ENCODE measurements at regions not wholly inside any gene's neighbourhood (a gene's known extent, or its start where the extent isn't known, plus 50 kb on each side); places are given as distances from the start of the nearest gene placed in this dataset.

DNA sequence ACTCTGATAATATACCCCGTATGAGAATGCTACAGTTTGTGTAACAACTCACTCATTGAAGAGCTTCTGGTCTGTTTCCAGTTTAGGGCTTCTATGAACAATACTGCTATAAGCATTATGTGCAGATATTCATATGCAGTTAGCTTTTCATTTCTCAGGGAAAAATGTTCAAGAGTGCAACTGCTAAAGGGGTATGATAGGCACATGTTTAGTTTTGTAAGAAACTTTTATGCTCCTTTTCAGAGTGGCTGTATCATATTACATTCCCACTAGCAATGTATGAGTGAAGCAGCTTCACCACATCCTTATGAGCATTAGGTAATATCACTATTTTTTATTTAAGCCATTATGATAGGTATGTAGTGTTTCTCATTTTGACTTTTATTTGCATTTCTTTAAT, 182.6 kb upstream of the CXCL12 start:
- BruUV-seq (replicated peaks): no TSS peak
- intact Hi-C loops (cut with micrococcal nuclease; ENCODE audit: unreplicated experiment): no loop called here
- Mint-ChIP-seq H3K27me3 (ENCODE audit: insufficient read depth, unreplicated experiment) (peaks cover 7% of the 10 kb centered on the region), H3K27ac (ENCODE audit: unreplicated experiment) (no peak overlapping the region), H3K4me3 (ENCODE audit: unreplicated experiment) (no peak overlapping the region), H3K36me3 (ENCODE audit: insufficient read depth, unreplicated experiment) (no peaks in the 10 kb centered on the region), H3K9me3 (ENCODE audit: unreplicated experiment) (no peaks in the 10 kb centered on the region), H3K4me1 (ENCODE audit: low read depth, unreplicated experiment) (no peaks in the 10 kb centered on the region)
- no peaks in the 10 kb centered on the region for H3K9me3 ChIP-seq
- ChIA-PET POLR2A (no interaction called here), CTCF (no interaction called here)
- H3K4me1 ChIP-seq: no peaks in the 10 kb centered on the region
- no peaks in the 10 kb centered on the region for H3K36me3 ChIP-seq (ENCODE audit: control insufficient read depth, insufficient read depth, low read length)
- TF ChIP-seq, protein P1, sequence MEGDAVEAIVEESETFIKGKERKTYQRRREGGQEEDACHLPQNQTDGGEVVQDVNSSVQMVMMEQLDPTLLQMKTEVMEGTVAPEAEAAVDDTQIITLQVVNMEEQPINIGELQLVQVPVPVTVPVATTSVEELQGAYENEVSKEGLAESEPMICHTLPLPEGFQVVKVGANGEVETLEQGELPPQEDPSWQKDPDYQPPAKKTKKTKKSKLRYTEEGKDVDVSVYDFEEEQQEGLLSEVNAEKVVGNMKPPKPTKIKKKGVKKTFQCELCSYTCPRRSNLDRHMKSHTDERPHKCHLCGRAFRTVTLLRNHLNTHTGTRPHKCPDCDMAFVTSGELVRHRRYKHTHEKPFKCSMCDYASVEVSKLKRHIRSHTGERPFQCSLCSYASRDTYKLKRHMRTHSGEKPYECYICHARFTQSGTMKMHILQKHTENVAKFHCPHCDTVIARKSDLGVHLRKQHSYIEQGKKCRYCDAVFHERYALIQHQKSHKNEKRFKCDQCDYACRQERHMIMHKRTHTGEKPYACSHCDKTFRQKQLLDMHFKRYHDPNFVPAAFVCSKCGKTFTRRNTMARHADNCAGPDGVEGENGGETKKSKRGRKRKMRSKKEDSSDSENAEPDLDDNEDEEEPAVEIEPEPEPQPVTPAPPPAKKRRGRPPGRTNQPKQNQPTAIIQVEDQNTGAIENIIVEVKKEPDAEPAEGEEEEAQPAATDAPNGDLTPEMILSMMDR (IDR thresholded peaks at IDR 0.05; ENCODE audit: insufficient read depth in 1 of 2, low read depth in 1 of 2, low read length in 1 of 2, severe bottlenecking in 1 of 2, unreplicated experiment in 1 of 2): no peak
- no peak overlapping the region for H3K4me3 ChIP-seq (ENCODE audit: low read depth, low read length)
- no peaks in the 10 kb centered on the region for H3K27me3 ChIP-seq (replicated peaks; ENCODE audit: control insufficient read depth, insufficient read depth, low read length)
- DNase-seq: no peak

DNA sequence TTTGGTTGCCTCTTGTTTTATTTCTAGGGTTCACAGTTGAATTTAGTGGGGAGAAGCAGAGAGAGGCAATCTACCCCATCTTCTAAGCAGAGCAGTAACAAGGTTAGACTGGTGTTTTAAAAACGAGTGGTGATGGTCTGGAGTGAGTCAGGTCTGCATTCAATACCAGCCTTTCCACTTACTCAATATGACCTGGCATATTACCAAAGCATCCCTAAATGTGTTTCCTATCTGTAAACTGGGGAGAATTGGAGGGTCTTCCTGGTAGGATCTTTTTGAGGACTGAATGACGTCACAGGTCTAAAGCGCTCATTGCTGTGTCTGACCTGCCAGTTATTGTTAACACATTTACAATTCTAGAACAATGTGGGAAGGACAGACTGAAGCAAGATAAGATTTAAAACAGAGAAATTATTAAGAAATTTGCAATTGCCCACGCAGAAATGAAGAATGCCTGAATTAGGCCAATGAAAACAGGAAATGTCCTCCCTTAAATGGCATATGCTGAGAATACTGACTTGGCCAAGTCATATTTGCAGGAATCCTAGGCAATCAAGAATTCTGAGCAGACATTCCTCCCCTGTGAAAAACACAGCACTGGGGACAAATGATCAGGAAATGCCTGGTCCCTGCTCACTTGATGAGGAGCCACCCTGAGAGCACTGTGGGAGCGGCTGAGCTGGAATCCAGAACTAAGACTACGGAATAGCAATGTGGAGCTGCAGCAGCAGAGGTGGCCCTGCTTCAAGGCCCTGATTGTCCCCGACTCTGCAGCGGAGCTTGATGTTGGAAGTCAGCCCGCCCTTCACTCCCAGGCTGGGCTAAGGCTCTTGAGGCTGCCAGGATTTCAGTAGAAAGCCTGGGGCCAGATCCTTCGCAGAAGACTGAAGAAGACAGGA, 184.5 kb upstream of the CXCL12 start:
- Mint-ChIP-seq H3K27me3 (ENCODE audit: insufficient read depth, unreplicated experiment) (peaks cover 7% of the 10 kb centered on the region), H3K4me1 (ENCODE audit: low read depth, unreplicated experiment) (no peaks in the 10 kb centered on the region), H3K4me3 (ENCODE audit: unreplicated experiment) (no peak overlapping the region), H3K9me3 (ENCODE audit: unreplicated experiment) (no peaks in the 10 kb centered on the region), H3K27ac (ENCODE audit: unreplicated experiment) (no peak overlapping the region), H3K36me3 (ENCODE audit: insufficient read depth, unreplicated experiment) (no peaks in the 10 kb centered on the region)
- Histone ChIP-seq H3K27me3 (replicated peaks; ENCODE audit: control insufficient read depth, insufficient read depth, low read length) (no peaks in the 10 kb centered on the region), H3K9me3 (no peaks in the 10 kb centered on the region), H3K36me3 (ENCODE audit: control insufficient read depth, insufficient read depth, low read length) (no peaks in the 10 kb centered on the region), H3K4me3 (ENCODE audit: low read depth, low read length) (no peak overlapping the region), H3K4me1 (no peaks in the 10 kb centered on the region)
- BruUV-seq (replicated peaks): no TSS peak
- intact Hi-C loops (cut with micrococcal nuclease; ENCODE audit: unreplicated experiment): loop anchor here (10.0 kb wide), 1 partner anchor 285 kb away; no protein-coding TSS in a partner anchor
- no peak for DNase-seq
- TF ChIP-seq, protein P1 (IDR thresholded peaks at IDR 0.05; ENCODE audit: insufficient read depth in 1 of 2, low read depth in 1 of 2, low read length in 1 of 2, severe bottlenecking in 1 of 2, unreplicated experiment in 1 of 2): no peak
- ChIA-PET POLR2A (no interaction called here), CTCF (no interaction called here)

DNA sequence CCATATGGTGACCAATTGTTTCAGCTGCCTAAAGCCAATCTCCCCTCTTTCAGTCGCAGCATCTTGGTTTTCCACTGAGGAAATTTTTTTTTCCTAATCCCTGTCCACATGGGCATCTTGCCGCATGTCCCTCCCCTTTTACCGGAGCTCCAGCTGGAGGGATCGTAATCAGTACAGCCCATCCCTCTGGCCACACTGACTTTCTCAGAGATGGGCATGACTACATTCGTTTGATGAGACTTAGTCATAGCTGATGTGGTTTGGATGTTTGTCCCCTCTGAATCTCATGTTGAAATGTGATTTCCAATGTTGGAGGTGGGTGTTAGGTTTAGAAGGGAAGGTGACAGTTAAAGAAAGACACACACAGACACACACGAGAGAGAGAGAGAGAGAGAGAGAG, 186.8 kb upstream of the CXCL12 start:
- TF ChIP-seq, protein P1 (IDR thresholded peaks at IDR 0.05; ENCODE audit: insufficient read depth in 1 of 2, low read depth in 1 of 2, low read length in 1 of 2, severe bottlenecking in 1 of 2, unreplicated experiment in 1 of 2): no peak
- Histone ChIP-seq H3K9me3 (no peaks in the 10 kb centered on the region; the same call in 1 of the 2 replicates), H3K36me3 (ENCODE audit: control insufficient read depth, insufficient read depth, low read length) (no peaks in the 10 kb centered on the region), H3K4me1 (no peaks in the 10 kb centered on the region), H3K4me3 (ENCODE audit: low read depth, low read length) (no peak overlapping the region), H3K27me3 (replicated peaks; ENCODE audit: control insufficient read depth, insufficient read depth, low read length) (no peaks in the 10 kb centered on the region)
- no TSS peak for BruUV-seq (replicated peaks)
- H3K36me3 Mint-ChIP-seq (ENCODE audit: insufficient read depth, unreplicated experiment): no peaks in the 10 kb centered on the region
- POLR2A ChIA-PET: no interaction called here
- H3K4me3 Mint-ChIP-seq (ENCODE audit: unreplicated experiment): no peak overlapping the region
- DNase-seq: no peak
- no peaks in the 10 kb centered on the region for H3K4me1 Mint-ChIP-seq (ENCODE audit: low read depth, unreplicated experiment)
- intact Hi-C loops (cut with micrococcal nuclease; ENCODE audit: unreplicated experiment): loop anchor here (10.0 kb wide), 1 partner anchor 283 kb away; no protein-coding TSS in a partner anchor
- no peak overlapping the region for H3K27ac Mint-ChIP-seq (ENCODE audit: unreplicated experiment)
- H3K27me3 Mint-ChIP-seq (ENCODE audit: insufficient read depth, unreplicated experiment): peaks cover 3% of the 10 kb centered on the region
- CTCF ChIA-PET: no interaction called here
- no peaks in the 10 kb centered on the region for H3K9me3 Mint-ChIP-seq (ENCODE audit: unreplicated experiment)

Data from Caco-2 (cell line).